ENCODE measurements at regions not wholly inside any gene's neighbourhood (a gene's known extent, or its start where the extent isn't known, plus 50 kb on each side); places are given as distances from the start of the nearest gene placed in this dataset.

- TF ChIP-seq ZBTB33 (IDR thresholded peaks at IDR 0.05; ENCODE audit: extremely low read depth, insufficient replicate concordance, low read length) = no peak
- no peak for TF ChIP-seq JUND (IDR thresholded peaks at IDR 0.05)
- TF ChIP-seq SP1 (IDR thresholded peaks at IDR 0.05; ENCODE audit: low read depth) = no peak
Observed at GRCh38 chr1:224541901-224542630, 74.1 kb upstream of the CNIH3 start (continued).

- Histone ChIP-seq H3K4me1 (ENCODE audit: control insufficient read depth in 1 of 2, insufficient read depth in 2 of 2, low read length in 2 of 2) (peaks cover 16 to 28% of the 10 kb centered on the region in 2 experiments), H3K9me2 (ENCODE audit: insufficient read depth) (no peaks in the 10 kb centered on the region; the same call in 1 of the 2 replicates), H3K4me2 (ENCODE audit: low read length) (peak overlapping the region; percentile 49), H3K79me2 (ENCODE audit: insufficient read depth, low read length) (no peaks in the 10 kb centered on the region), H3K27me3 (ENCODE audit: insufficient read depth, low read length) (no peaks in the 10 kb centered on the region), H3K36me3 (ENCODE audit: control insufficient read depth in 1 of 2, insufficient read depth in 2 of 2, low read length in 2 of 2) (no peaks in the 10 kb centered on the region), H4K20me1 (ENCODE audit: insufficient read depth) (no peaks in the 10 kb centered on the region), H2AFZ (ENCODE audit: low read depth, low read length, poor library complexity, severe bottlenecking) (peak overlapping the region; percentile 40), H3K9ac (ENCODE audit: low read length) (no peak overlapping the region), H3K4me3 (replicated peaks in 1 of 2; ENCODE audit: low read depth in 1 of 2, low read length in 2 of 2) (peak overlapping the region in 1 of 2 experiments; percentile 4; a peak in 1 of 4 replicates), H3K27ac (ENCODE audit: low read depth, low read length) (peak overlapping the region; percentile 57), H3K9me3 (ENCODE audit: control insufficient read depth in 1 of 2, insufficient read depth in 1 of 2, low read depth in 1 of 2, low read length in 2 of 2) (no peaks in the 10 kb centered on the region)
- intact Hi-C loops (cut with micrococcal nuclease) = no loop called here
- POLR2A ChIA-PET = interaction anchor here (1.1 to 1.9 kb wide), 3 partner anchors 11 to 22 kb away, joined by 3 to 6 read pairs (median 3); no protein-coding TSS in a partner anchor
- BruUV-seq (replicated peaks) = TSS peak; percentile 81
- CTCF ChIA-PET = interaction anchor here (0.8 to 1.2 kb wide), 2 partner anchors 29 to 380 kb away, joined by 3 to 5 read pairs; no protein-coding TSS in a partner anchor
- peak; percentile 84 for DNase-seq (ENCODE audit: low read depth, low spot score)
- ATAC-seq = peak; percentile 93
- RAD21 ChIA-PET (ENCODE audit: low non-redundant PET in 1 of 2, low total read pairs in 2 of 2, uncharacterized antibody in 2 of 2, unreplicated experiment in 2 of 2) = interaction anchor here in 1 of 2 experiments (0.6 kb wide), 1 partner anchor 102 kb away, joined by 3 read pairs; no protein-coding TSS in a partner anchor
- TF ChIP-seq SP1 (IDR thresholded peaks at IDR 0.05; ENCODE audit: low read depth) (peak; percentile 98), SIN3A (IDR thresholded peaks at IDR 0.05; ENCODE audit: low read depth) (no peak), ZBTB33 (IDR thresholded peaks at IDR 0.05; ENCODE audit: extremely low read depth, insufficient replicate concordance, low read length) (no peak), POLR2A (IDR thresholded peaks at IDR 0.05; ENCODE audit: borderline replicate concordance, extremely low read depth, insufficient read depth, insufficient read length) (peak; percentile 25), EGR1 (IDR thresholded peaks at IDR 0.05; ENCODE audit: low read depth) (no peak), JUND (IDR thresholded peaks at IDR 0.05) (peak; percentile 96), ELF1 (IDR thresholded peaks at IDR 0.05; ENCODE audit: borderline replicate concordance, low read depth) (no peak; the same call in 1 of the 2 replicates), ZNF274 (IDR thresholded peaks at IDR 0.05; ENCODE audit: low read depth, low read length) (no peak), YY1 (IDR thresholded peaks at IDR 0.05; ENCODE audit: extremely low read depth, insufficient replicate concordance, low read depth, low read length) (peak; percentile 53), EZH2phosphoT487 (IDR thresholded peaks at IDR 0.05; ENCODE audit: borderline replicate concordance) (no peak)
- TF ChIP-seq, protein P1, sequence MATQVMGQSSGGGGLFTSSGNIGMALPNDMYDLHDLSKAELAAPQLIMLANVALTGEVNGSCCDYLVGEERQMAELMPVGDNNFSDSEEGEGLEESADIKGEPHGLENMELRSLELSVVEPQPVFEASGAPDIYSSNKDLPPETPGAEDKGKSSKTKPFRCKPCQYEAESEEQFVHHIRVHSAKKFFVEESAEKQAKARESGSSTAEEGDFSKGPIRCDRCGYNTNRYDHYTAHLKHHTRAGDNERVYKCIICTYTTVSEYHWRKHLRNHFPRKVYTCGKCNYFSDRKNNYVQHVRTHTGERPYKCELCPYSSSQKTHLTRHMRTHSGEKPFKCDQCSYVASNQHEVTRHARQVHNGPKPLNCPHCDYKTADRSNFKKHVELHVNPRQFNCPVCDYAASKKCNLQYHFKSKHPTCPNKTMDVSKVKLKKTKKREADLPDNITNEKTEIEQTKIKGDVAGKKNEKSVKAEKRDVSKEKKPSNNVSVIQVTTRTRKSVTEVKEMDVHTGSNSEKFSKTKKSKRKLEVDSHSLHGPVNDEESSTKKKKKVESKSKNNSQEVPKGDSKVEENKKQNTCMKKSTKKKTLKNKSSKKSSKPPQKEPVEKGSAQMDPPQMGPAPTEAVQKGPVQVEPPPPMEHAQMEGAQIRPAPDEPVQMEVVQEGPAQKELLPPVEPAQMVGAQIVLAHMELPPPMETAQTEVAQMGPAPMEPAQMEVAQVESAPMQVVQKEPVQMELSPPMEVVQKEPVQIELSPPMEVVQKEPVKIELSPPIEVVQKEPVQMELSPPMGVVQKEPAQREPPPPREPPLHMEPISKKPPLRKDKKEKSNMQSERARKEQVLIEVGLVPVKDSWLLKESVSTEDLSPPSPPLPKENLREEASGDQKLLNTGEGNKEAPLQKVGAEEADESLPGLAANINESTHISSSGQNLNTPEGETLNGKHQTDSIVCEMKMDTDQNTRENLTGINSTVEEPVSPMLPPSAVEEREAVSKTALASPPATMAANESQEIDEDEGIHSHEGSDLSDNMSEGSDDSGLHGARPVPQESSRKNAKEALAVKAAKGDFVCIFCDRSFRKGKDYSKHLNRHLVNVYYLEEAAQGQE (IDR thresholded peaks at IDR 0.05; ENCODE audit: low read depth) = no peak
- TF ChIP-seq, protein P2, sequence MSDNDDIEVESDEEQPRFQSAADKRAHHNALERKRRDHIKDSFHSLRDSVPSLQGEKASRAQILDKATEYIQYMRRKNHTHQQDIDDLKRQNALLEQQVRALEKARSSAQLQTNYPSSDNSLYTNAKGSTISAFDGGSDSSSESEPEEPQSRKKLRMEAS (IDR thresholded peaks at IDR 0.05) = peak; percentile 44; the same call in 1 of the 2 replicates
Observed at GRCh38 chr1:224542783-224543440, 73.2 kb upstream of the CNIH3 start.
